DND-41 (cell line): ENCODE measurements at regions not wholly inside any gene's neighbourhood (a gene's known extent, or its start where the extent isn't known, plus 50 kb on each side); places are given as distances from the start of the nearest gene placed in this dataset.

ENCODE experiments used
- CTCF ChIP-seq: IDR thresholded peaks from 2 replicates; pipeline ENCODE4 v1.5.1; 2012; ENCODE audit warnings: borderline replicate concordance, low read length, moderate library complexity, mild to moderate bottlenecking; ENCODE audit not compliant: poor library complexity, severe bottlenecking; ENCODE audit errors: extremely low read depth
- EZH2 ChIP-seq: IDR thresholded peaks from 3 replicates; pipeline ENCODE4 v1.6.1; 2012; ENCODE audit warnings: borderline replicate concordance, low read depth, mild to moderate bottlenecking, moderate library complexity, low read length, inconsistent platforms; ENCODE audit not compliant: severe bottlenecking

- TF ChIP-seq CTCF (no peak), EZH2 (no peak)
These were observed 675.5 kb downstream of the NUP35 start for GRCh38 chr2:183799761-183800160.
